ENCODE measurements at regions not wholly inside any gene's neighbourhood (a gene's known extent, or its start where the extent isn't known, plus 50 kb on each side); places are given as distances from the start of the nearest gene placed in this dataset.

DNA sequence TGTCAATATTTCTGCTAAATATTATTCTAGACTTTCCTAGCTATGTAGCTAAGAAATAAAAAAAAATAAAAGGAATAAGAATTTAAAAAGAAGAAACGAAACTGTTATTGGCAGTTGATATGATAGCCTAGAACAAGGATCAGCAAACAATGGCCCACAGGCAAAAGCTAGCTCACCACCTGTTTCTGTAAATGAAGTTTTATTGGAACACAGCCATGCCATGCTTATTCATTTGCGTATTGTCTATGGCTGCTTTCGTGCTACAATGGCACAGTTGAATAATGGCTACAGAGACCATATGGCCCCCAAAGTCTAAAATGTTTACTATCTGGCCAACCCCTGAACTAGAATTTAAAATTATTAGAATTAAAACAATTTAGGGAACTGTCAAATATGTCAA is 952.6 kb upstream of the MAP3K7 start:
- Histone ChIP-seq H3K9me3 (ENCODE audit: control insufficient read depth, insufficient read depth, low read length) (no peaks in the 10 kb centered on the region), H3K27ac (ENCODE audit: low read depth, low read length) (no peak overlapping the region), H3K4me3 (ENCODE audit: low read depth, low read length) (no peak overlapping the region), H3K27me3 (ENCODE audit: control insufficient read depth, insufficient read depth, low read length) (no peaks in the 10 kb centered on the region)
- CTCF ChIA-PET: no interaction called here
- POLR2A ChIA-PET: no interaction called here
- TF ChIP-seq, protein P1, sequence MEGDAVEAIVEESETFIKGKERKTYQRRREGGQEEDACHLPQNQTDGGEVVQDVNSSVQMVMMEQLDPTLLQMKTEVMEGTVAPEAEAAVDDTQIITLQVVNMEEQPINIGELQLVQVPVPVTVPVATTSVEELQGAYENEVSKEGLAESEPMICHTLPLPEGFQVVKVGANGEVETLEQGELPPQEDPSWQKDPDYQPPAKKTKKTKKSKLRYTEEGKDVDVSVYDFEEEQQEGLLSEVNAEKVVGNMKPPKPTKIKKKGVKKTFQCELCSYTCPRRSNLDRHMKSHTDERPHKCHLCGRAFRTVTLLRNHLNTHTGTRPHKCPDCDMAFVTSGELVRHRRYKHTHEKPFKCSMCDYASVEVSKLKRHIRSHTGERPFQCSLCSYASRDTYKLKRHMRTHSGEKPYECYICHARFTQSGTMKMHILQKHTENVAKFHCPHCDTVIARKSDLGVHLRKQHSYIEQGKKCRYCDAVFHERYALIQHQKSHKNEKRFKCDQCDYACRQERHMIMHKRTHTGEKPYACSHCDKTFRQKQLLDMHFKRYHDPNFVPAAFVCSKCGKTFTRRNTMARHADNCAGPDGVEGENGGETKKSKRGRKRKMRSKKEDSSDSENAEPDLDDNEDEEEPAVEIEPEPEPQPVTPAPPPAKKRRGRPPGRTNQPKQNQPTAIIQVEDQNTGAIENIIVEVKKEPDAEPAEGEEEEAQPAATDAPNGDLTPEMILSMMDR (IDR thresholded peaks at IDR 0.05; ENCODE audit: low read depth, low read length): no peak
- no peak for DNase-seq (ENCODE audit: low read depth, low spot score)

DNA sequence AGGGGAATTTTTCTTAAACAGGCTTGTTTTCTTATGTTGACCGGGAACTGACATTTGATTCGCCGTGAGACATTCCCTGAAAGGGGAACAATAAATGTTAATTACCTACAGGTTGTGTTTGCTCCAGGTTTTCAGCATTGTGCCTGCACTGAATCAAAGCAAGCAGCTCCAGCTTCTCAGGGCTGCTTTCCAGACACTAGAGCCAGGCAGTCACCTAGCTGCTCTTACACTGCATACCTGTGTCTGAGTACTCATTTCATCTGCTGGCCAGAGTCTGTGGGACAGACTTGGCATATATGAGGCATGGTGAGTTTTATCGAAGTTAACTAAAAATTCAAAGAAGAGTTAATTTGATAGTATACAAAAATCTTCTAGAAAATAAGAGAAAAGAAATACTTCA is 951.8 kb upstream of the MAP3K7 start:
- no peak for DNase-seq (ENCODE audit: low read depth, low spot score)
- ChIA-PET POLR2A (no interaction called here), CTCF (no interaction called here)
- no peak overlapping the region for H3K27ac ChIP-seq (ENCODE audit: low read depth, low read length)
- H3K9me3 ChIP-seq (ENCODE audit: control insufficient read depth, insufficient read depth, low read length): no peaks in the 10 kb centered on the region
- TF ChIP-seq, protein P1 (IDR thresholded peaks at IDR 0.05; ENCODE audit: low read depth, low read length): no peak
- no peaks in the 10 kb centered on the region for H3K27me3 ChIP-seq (ENCODE audit: control insufficient read depth, insufficient read depth, low read length)
- H3K4me3 ChIP-seq (ENCODE audit: low read depth, low read length): no peak overlapping the region

GRCh38 chr6:91534614-91535013 is 947.7 kb upstream of the MAP3K7 start:
- TF ChIP-seq, protein P1 (IDR thresholded peaks at IDR 0.05; ENCODE audit: low read depth, low read length): no peak
- Histone ChIP-seq H3K4me3 (ENCODE audit: low read depth, low read length) (no peak overlapping the region), H3K27me3 (ENCODE audit: control insufficient read depth, insufficient read depth, low read length) (no peaks in the 10 kb centered on the region), H3K27ac (ENCODE audit: low read depth, low read length) (no peak overlapping the region), H3K9me3 (ENCODE audit: control insufficient read depth, insufficient read depth, low read length) (no peaks in the 10 kb centered on the region)
- CTCF ChIA-PET: interaction anchor here (0.8 to 1.5 kb wide), 2 partner anchors 205 to 453 kb away, joined by 3 read pairs; no protein-coding TSS in a partner anchor
- no peak for DNase-seq (ENCODE audit: low read depth, low spot score)
- POLR2A ChIA-PET: no interaction called here

DNA sequence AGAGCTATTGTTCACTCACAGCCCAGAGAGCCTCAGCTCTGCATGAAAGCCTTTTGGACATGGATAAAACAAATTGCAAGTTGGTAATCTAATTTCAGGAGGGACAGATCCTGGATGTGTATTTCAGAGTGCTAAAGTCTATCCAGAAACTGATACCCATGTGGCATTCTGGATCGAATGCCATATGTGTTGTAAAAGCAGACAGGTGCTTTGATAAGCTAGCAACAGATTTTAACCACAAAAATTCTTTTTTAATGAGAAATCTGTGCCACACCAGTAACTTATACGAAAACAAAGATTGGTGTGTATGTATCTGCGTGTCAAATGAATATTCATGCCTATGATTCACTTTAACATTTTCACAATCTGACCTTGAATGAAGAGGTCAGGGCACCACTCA is 936.6 kb upstream of the MAP3K7 start:
- Histone ChIP-seq H3K9me3 (ENCODE audit: control insufficient read depth, insufficient read depth, low read length) (no peaks in the 10 kb centered on the region), H3K27ac (ENCODE audit: low read depth, low read length) (no peak overlapping the region), H3K27me3 (ENCODE audit: control insufficient read depth, insufficient read depth, low read length) (no peaks in the 10 kb centered on the region), H3K4me3 (ENCODE audit: low read depth, low read length) (no peak overlapping the region)
- TF ChIP-seq, protein P1 (IDR thresholded peaks at IDR 0.05; ENCODE audit: low read depth, low read length): no peak
- ChIA-PET POLR2A (no interaction called here), CTCF (interaction anchor here (0.5 kb wide), 1 partner anchor 807 kb away, joined by 6 read pairs; no protein-coding TSS in a partner anchor)
- no peak for DNase-seq (ENCODE audit: low read depth, low spot score)

- H3K27me3 ChIP-seq (ENCODE audit: control insufficient read depth, insufficient read depth, low read length): no peaks in the 10 kb centered on the region
- no peaks in the 10 kb centered on the region for H3K9me3 ChIP-seq (ENCODE audit: control insufficient read depth, insufficient read depth, low read length)
- DNase-seq (ENCODE audit: low read depth, low spot score): no peak
- CTCF ChIA-PET: no interaction called here
- POLR2A ChIA-PET: no interaction called here
- no peak overlapping the region for H3K4me3 ChIP-seq (ENCODE audit: low read depth, low read length)
- TF ChIP-seq, protein P1 (IDR thresholded peaks at IDR 0.05; ENCODE audit: low read depth, low read length): no peak
- H3K27ac ChIP-seq (ENCODE audit: low read depth, low read length): no peak overlapping the region
Measured at GRCh38 chr6:91521999-91522398, 935.1 kb upstream of the MAP3K7 start.

Data from AG04450 (cell line).